T1000 (cell line): ENCODE measurements at regions not wholly inside any gene's neighbourhood (a gene's known extent, or its start where the extent isn't known, plus 50 kb on each side); places are given as distances from the start of the nearest gene placed in this dataset.

Experiments
- DNase-seq: peaks from one replicate; lab custom pipeline; 2025; ENCODE audit warnings: mixed read lengths; lab: John Stamatoyannopoulos, UW

DNA sequence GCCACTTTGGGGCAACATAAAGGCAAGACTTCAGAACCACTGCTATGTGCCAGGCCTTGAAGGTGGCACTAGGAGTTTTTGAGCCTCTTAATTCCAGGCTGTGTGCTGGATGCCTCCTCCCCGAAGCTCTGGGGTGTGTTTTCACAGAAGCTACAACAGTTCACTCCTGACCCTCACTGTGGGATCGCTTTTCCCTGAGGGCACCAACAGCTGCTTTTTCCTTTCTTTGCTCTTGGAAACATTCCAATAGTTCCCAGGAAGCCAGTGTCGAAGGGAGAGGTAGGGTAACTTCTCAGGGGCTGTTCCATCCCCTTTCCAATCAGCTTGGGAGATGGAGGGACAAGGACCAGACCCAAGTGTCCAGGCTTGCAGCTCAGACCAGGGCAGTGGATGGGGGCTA lies 153.4 kb downstream of the C1orf94 start:
- DNase-seq = no peak

GRCh38 chr1:34331020-34331926 lies 154.6 kb downstream of the C1orf94 start:
- DNase-seq = no peak

- no peak for DNase-seq
Measured at GRCh38 chr1:34332996-34333395, 156.3 kb downstream of the C1orf94 start.

DNA sequence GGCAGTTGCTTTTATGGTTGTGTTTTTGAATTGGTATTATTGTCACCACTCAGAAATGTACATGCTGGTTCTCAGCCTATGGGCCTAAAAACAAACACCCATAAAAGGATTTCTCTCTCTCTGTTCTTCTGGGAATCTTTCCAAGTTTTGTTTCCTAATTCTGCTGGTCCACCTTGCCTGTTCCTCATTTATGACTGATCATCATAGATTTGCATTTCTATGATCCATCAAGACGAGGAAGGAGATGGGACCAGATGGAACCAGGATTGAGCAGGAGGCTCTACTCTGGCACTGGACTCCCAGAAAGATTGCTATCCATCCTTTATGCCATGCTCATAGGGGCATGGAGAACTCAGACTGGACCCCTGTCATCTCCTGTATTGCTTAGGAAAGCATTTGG lies 162.2 kb downstream of the C1orf94 start:
- no peak for DNase-seq

GRCh38 chr1:34341896-34342295 lies 165.2 kb downstream of the C1orf94 start:
- DNase-seq = no peak

GRCh38 chr1:34342334-34342733 lies 165.6 kb downstream of the C1orf94 start:
- no peak for DNase-seq

DNA sequence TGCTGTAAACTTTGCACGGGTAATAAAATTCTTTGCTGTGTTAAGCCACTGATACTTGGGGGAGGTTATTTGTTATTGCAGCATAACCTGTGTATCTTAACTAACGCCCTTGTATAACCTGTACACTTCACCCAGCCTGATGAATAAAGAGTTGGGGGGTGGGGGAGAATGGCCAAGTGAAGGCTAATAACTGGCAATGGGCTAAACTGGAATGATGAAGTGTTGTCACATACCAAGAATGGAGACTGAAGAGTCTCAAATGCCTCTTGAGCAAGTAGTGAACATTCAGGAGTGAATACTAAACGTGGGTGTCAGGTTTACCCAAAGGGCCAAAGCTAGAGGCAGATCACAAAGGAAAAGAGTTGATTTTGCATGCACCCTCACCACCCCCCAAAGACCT lies 169.4 kb downstream of the C1orf94 start:
- DNase-seq = no peak

GRCh38 chr1:34353409-34353808 lies 176.7 kb downstream of the C1orf94 start:
- no peak for DNase-seq

- no peak for DNase-seq
Measured at GRCh38 chr1:34354367-34354766, 177.7 kb downstream of the C1orf94 start.

DNA sequence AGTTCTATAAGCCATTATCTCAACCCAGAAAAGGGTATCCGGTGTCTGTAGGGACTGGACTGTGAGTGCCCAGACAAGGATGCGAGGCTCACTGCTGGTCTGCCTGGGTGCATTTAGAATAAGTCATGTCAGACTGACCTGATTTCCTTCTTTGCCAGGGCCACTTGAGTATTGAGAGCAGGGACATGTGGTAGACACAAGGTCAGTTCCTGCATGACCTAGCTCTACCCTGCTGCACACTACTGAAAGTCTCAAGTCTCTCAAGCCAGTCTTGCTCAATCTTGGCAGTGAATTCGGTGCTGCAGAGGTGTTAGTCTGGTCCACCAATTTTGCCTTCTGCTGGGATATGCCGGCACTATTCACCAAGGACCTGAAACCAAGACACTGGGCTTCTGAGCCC lies 180.1 kb downstream of the C1orf94 start:
- DNase-seq = no peak

DNA sequence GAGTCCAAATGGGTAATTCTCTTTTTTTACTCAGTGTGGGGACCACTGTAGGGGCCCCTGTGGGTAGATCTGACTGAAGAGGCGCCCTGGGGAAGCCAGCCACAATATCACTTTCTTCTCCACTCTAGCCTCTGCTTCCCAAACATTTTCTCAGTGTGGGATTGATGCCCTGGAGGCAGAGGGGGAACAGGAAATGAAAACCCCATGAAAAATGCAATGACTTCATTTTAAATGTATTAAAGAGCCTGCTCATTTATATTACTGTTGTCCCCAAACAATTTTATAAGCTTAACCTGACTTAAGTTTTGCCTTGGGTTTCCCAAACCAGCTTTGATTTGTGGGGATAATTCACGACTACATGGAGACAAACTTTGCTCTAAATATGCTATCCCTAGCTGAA lies 181.9 kb downstream of the C1orf94 start:
- DNase-seq = peak; percentile 35

GRCh38 chr1:34359411-34359810 lies 182.7 kb downstream of the C1orf94 start:
- DNase-seq = no peak

- no peak for DNase-seq
Measured at GRCh38 chr1:34360574-34360973, 183.9 kb downstream of the C1orf94 start.

DNA sequence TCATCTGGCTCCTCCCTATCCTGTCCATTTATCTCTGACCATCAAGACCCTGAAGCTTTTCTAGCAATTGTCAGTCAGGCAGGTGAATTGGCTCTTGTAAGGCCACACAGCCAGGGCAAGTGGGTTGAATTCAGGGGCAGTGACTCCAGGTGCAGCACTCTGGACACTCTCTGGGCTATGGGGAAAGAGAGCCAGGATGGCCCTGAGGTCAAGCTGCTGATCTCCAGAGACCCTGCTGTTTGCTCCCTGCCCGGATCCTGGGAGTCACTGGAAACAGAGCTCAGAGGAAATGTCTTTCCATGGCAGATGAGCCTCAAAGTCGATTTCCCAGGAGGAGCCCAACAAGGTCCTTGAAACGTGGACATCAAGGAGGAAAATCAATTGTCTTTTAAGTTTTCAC lies 184.4 kb downstream of the C1orf94 start:
- no peak for DNase-seq

DNA sequence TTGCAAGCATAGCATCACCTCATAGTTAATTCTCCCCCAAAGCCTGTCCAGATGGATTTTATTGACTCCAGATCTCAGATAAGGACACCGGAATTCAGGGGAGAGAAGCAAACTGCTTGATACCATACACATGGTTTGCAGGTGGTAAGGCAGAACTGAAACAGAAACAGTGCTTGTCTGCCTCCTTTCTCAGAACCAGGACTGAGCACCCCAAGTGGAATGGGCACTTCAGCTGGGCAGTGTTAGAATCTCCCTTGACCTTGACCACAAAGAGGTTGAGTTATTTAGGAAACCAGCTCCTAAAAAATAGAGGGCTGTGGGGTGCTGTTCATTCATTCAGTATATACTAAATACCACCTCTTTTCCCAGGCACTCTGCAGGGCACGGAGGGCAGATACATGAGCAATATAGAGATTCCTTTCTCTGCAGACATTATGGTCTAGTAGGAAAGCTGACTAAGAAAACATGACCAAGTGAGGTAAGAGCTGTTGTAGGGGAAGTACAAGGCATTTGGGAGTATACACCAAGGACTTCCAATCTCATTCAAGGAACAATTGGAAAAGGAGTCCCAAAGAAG lies 185.2 kb downstream of the C1orf94 start:
- DNase-seq = no peak

GRCh38 chr1:34362949-34363348 lies 186.2 kb downstream of the C1orf94 start:
- no peak for DNase-seq

DNA sequence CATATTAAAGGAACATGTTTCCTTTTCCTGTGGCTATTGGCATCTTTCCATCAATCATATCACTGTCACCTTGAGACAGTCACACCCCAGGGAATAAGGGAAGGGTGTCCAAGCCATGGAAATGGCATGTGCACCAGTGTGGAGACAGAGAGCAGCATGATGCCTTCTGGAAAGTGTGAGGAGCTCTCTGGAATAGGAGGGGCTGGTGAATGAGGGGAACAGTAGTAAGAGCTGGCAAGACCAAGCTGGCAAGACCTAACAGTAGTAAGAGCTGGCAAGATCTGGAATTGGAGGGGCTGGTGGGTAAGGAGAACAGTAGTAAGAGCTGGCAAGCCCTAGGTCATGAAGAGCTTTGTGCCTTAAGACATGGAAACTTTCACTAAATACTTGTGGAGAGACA lies 186.7 kb downstream of the C1orf94 start:
- DNase-seq = no peak

DNA sequence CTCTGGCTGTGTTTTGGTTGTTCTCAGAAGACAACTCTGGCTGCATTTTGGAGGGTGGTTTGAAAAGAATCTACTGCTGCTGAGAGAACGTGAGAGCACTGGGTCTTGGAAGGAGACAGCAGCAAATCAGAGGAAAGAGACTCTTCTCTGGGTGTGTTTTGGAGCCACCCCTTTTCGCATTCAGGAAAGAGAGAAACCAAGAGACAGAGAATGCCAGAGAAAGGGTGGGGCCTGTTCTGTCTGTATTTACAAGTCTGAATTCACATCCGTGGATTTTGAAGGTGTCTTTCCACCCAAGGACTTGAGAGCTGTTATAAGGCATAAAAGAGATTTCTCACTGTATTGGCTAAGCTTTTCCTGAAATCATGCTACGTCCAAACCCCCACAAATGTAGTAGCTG lies 187.2 kb downstream of the C1orf94 start:
- DNase-seq = no peak

DNA sequence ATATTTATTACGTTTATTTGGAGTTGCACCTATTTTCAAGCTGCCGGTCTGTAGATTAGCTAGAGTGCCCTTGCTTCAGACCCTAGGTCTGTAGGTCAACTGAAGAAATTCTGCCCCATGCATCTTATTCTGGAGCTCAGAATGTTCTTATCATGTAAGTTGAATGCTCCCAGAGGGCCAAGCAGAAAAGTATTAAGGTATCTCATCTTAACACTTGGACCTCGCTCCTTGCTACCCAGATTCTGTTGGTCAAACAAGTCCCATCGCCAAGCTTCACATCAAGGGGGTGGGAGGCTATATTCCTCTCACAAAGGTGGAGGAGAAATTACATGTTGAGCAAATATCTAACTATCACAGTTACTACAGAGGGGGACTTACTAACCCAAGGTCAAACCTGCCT lies 187.7 kb downstream of the C1orf94 start:
- no peak for DNase-seq

GRCh38 chr1:34365295-34365694 lies 188.6 kb downstream of the C1orf94 start:
- DNase-seq = no peak

DNA sequence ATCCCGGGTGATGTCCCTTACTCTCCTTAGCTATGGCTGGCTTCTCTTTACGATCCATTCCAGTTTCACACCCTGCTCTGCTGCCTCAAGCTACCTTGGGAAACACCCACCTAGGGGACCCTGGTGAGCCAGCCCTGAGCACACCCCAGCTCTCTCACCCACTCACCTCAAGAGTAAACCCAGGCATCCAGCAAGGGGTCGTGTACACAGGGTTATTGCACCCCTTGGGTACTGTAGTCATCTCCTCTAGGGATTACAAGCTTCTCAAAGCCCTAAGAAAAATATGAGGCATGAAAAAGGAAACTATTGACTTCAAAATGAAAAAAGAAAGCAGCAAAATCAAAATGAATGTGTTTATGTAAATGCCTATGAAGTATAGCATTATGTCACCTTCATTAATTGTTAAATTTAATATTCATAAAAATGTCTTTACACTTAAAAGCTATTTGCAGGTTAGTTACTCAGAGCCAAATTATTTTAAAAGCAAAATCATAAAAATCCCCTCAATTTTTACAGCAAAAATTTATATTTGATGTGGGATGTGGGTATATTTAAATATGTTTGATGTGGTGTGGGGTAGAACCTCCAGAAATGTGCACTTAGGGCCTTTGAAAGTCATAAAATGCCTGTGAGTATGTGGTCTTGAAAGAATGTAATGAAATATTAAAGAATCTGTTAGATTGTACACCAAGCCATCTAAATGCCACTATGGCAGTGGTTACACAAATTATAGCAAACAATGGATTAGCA lies 190.3 kb downstream of the C1orf94 start:
- no peak for DNase-seq

DNA sequence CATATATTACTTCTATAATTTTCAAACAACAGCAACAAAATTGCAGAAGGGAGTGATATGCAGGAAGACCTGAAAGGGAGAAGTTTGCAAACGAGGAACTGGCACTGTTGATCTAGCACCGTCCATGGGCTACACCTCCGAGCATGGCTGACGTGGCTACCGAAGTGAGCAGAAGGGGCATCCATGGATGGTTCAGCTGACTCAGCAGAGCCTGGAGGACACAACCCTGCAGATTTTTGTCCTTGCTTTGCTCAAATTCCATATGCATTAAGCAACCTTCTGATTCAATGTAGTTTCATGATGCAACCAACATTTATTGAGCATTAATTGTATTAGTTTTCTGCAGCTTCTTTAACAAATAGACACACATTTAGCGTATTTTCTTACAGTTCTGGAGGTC lies 191.2 kb downstream of the C1orf94 start:
- no peak for DNase-seq
